CD4-positive, alpha-beta memory T cell (primary cell): ENCODE measurements at regions not wholly inside any gene's neighbourhood (a gene's known extent, or its start where the extent isn't known, plus 50 kb on each side); places are given as distances from the start of the nearest gene placed in this dataset.
"Not testable (repeated sequence)": the region's sequence is repeated elsewhere in the genome, so short reads cannot be mapped to it uniquely, and the experiment has no call there.

ENCODE experiments used
- CTCF ChIA-PET: fragments of 350-600 bp; sonication (Branson Sonifier 250); formaldehyde crosslinking; loops from one replicate; lab custom pipeline; 2021; ENCODE audit warnings: inconsistent platforms; ENCODE audit not compliant: partially characterized antibody; lab: Charles Lee
- POLR2A ChIA-PET: fragments of 350-600 bp; sonication (Branson Sonifier 250); formaldehyde crosslinking; loops from one replicate; lab custom pipeline; 2021; ENCODE audit not compliant: partially characterized antibody; lab: Charles Lee
- DNase-seq, 5 donors: peaks; one replicate each; pipeline versions ENCODE4 v3.0.0 to v3.0.0-alpha.2; 2020 to 2022; ENCODE audit warnings: mixed read lengths in 1 of 5
- H3K27ac ChIP-seq: one replicate; pipeline ENCODE4 v1.7.0; 2013; ENCODE audit warnings: low read depth, low read length
- H3K27me3 ChIP-seq: 2 replicates; pipeline ENCODE4 v1.7.0; 2013; ENCODE audit warnings: mild to moderate bottlenecking, low read length, moderate library complexity; ENCODE audit not compliant: insufficient read depth
- H3K36me3 ChIP-seq: 2 replicates; pipeline ENCODE4 v1.7.0; 2013; ENCODE audit warnings: mild to moderate bottlenecking, low read length, moderate library complexity; ENCODE audit not compliant: insufficient read depth
- H3K4me1 ChIP-seq: 2 replicates; pipeline ENCODE4 v1.7.0; 2013; ENCODE audit warnings: mild to moderate bottlenecking, low read length, moderate library complexity; ENCODE audit not compliant: insufficient read depth
- H3K4me3 ChIP-seq, 2 donors: one replicate each; pipeline ENCODE4 v1.7.0; 2013; ENCODE audit warnings: low read length in 2 of 2, mild to moderate bottlenecking in 1 of 2
- H3K9me3 ChIP-seq, 2 donors: one replicate each; pipeline ENCODE4 v1.7.0; 2013; ENCODE audit warnings: low read length in 2 of 2, control low read depth in 1 of 2; ENCODE audit not compliant: control insufficient read depth in 1 of 2
- H3K27ac Mint-ChIP-seq, 7 donors: one replicate each; pipeline ENCODE4 v1.8.0; 2020 to 2021; ENCODE audit warnings: mixed read lengths in 7 of 7, mild to moderate bottlenecking in 6 of 7, inconsistent platforms in 3 of 7, moderate library complexity in 3 of 7
- H3K27me3 Mint-ChIP-seq, 2 donors: one replicate each; pipeline ENCODE4 v1.8.0; 2020 to 2021; ENCODE audit warnings: mixed read lengths in 2 of 2
- H3K36me3 Mint-ChIP-seq, 2 donors: one replicate each; pipeline ENCODE4 v1.8.0; 2020 to 2021; ENCODE audit warnings: mixed read lengths in 2 of 2, inconsistent platforms in 1 of 2, mild to moderate bottlenecking in 1 of 2
- H3K4me1 Mint-ChIP-seq, 4 donors: one replicate each; pipeline ENCODE4 v1.8.0; 2020 to 2021; ENCODE audit warnings: mixed read lengths in 4 of 4, mild to moderate bottlenecking in 1 of 4
- H3K4me3 Mint-ChIP-seq, 8 donors: one replicate each; pipeline ENCODE4 v1.8.0; 2020 to 2021; ENCODE audit warnings: mixed read lengths in 8 of 8, mild to moderate bottlenecking in 7 of 8, moderate library complexity in 6 of 8, inconsistent platforms in 3 of 8
- H3K9me3 Mint-ChIP-seq, 8 donors: one replicate each; pipeline ENCODE4 v1.8.0; 2020 to 2021; ENCODE audit warnings: mixed read lengths in 8 of 8, mild to moderate bottlenecking in 5 of 8, inconsistent platforms in 3 of 8, moderate library complexity in 1 of 8
- intact Hi-C: fragments of 100-400 bp; cut with micrococcal nuclease; formaldehyde crosslinking; loops from one replicate; pipeline ENCODE4 v1.15.1; 2023

DNA sequence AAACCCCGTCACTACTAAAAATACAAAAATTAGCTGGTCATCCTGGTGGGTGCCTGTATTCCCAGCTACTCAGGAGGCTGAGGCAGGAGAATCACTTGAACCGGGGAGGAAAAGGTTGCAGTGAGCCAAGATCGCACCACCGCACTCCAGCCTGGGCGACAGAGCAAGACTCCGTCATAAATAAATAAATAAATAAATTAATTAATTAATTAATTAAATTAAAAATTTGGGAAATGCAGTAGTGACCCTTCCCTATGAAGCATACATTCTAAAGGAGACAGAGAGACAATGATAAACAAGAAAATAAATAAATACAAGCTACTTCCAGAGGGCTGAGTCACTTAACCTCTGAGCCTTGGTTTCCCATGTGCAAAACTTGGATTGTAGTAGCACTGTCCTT, 383.6 kb upstream of the MAF start:
- POLR2A ChIA-PET, H3K36me3 Mint-ChIP-seq, H3K27me3 ChIP-seq, H3K9me3 Mint-ChIP-seq, H3K4me3 Mint-ChIP-seq, H3K27ac Mint-ChIP-seq, DNase-seq, H3K4me1 ChIP-seq, H3K36me3 ChIP-seq, H3K27me3 Mint-ChIP-seq, CTCF ChIA-PET, H3K9me3 ChIP-seq, H3K4me3 ChIP-seq, H3K27ac ChIP-seq, intact Hi-C loops, H3K4me1 Mint-ChIP-seq: not testable (repeated sequence)

GRCh38 chr16:79982862-79983261, 382.3 kb upstream of the MAF start:
- no peaks in the 10 kb centered on the region for H3K36me3 Mint-ChIP-seq
- POLR2A ChIA-PET: no interaction called here
- no peak for DNase-seq
- Histone ChIP-seq H3K9me3 (no peaks in the 10 kb centered on the region), H3K4me3 (no peak overlapping the region), H3K4me1 (no peaks in the 10 kb centered on the region), H3K36me3 (no peaks in the 10 kb centered on the region), H3K27me3 (no peaks in the 10 kb centered on the region), H3K27ac (no peak overlapping the region)
- H3K9me3 Mint-ChIP-seq: no peaks in the 10 kb centered on the region
- no peak overlapping the region for H3K27ac Mint-ChIP-seq
- CTCF ChIA-PET: no interaction called here
- no peaks in the 10 kb centered on the region for H3K4me1 Mint-ChIP-seq
- no peak overlapping the region for H3K4me3 Mint-ChIP-seq
- H3K27me3 Mint-ChIP-seq: peaks cover 0 to 4% of the 10 kb centered on the region in 2 donors
- intact Hi-C loops: no loop called here

GRCh38 chr16:79982361-79982760, 381.8 kb upstream of the MAF start:
- peaks cover 0 to 4% of the 10 kb centered on the region in 2 donors for H3K27me3 Mint-ChIP-seq
- no peaks in the 10 kb centered on the region for H3K27me3 ChIP-seq
- no peak overlapping the region for H3K27ac Mint-ChIP-seq
- DNase-seq: no peak
- no peak overlapping the region for H3K4me3 ChIP-seq
- H3K9me3 Mint-ChIP-seq: no peaks in the 10 kb centered on the region
- ChIA-PET CTCF (no interaction called here), POLR2A (no interaction called here)
- H3K27ac ChIP-seq: no peak overlapping the region
- no peaks in the 10 kb centered on the region for H3K9me3 ChIP-seq
- no peaks in the 10 kb centered on the region for H3K4me1 Mint-ChIP-seq
- no peaks in the 10 kb centered on the region for H3K36me3 Mint-ChIP-seq
- no peaks in the 10 kb centered on the region for H3K36me3 ChIP-seq
- H3K4me1 ChIP-seq: no peaks in the 10 kb centered on the region
- intact Hi-C loops: no loop called here
- no peak overlapping the region for H3K4me3 Mint-ChIP-seq

- Mint-ChIP-seq H3K27ac (no peak overlapping the region), H3K4me3 (no peak overlapping the region), H3K4me1 (no peaks in the 10 kb centered on the region), H3K9me3 (no peaks in the 10 kb centered on the region), H3K27me3 (peaks cover 0 to 4% of the 10 kb centered on the region in 2 donors), H3K36me3 (no peaks in the 10 kb centered on the region)
- no peak for DNase-seq
- H3K4me3 ChIP-seq: no peak overlapping the region
- H3K9me3 ChIP-seq: no peaks in the 10 kb centered on the region
- intact Hi-C loops: no loop called here
- H3K27me3 ChIP-seq: no peaks in the 10 kb centered on the region
- H3K36me3 ChIP-seq: no peaks in the 10 kb centered on the region
- ChIA-PET CTCF (no interaction called here), POLR2A (no interaction called here)
- no peak overlapping the region for H3K27ac ChIP-seq
- no peaks in the 10 kb centered on the region for H3K4me1 ChIP-seq
Observed at GRCh38 chr16:79981814-79982213, 381.3 kb upstream of the MAF start.

GRCh38 chr16:79980650-79981521, 380.3 kb upstream of the MAF start:
- Histone ChIP-seq H3K9me3 (no peaks in the 10 kb centered on the region), H3K4me1 (no peaks in the 10 kb centered on the region), H3K4me3 (no peak overlapping the region), H3K27me3 (no peaks in the 10 kb centered on the region), H3K27ac (no peak overlapping the region), H3K36me3 (no peaks in the 10 kb centered on the region)
- intact Hi-C loops: no loop called here
- Mint-ChIP-seq H3K27ac (no peak overlapping the region), H3K9me3 (no peaks in the 10 kb centered on the region), H3K27me3 (peaks cover 0 to 4% of the 10 kb centered on the region in 2 donors), H3K36me3 (no peaks in the 10 kb centered on the region), H3K4me3 (no peak overlapping the region), H3K4me1 (no peaks in the 10 kb centered on the region)
- ChIA-PET POLR2A (no interaction called here), CTCF (interaction anchor here (1.1 kb wide), 1 partner anchor 11 kb away, joined by 3 read pairs; no protein-coding TSS in a partner anchor)
- no peak for DNase-seq

DNA sequence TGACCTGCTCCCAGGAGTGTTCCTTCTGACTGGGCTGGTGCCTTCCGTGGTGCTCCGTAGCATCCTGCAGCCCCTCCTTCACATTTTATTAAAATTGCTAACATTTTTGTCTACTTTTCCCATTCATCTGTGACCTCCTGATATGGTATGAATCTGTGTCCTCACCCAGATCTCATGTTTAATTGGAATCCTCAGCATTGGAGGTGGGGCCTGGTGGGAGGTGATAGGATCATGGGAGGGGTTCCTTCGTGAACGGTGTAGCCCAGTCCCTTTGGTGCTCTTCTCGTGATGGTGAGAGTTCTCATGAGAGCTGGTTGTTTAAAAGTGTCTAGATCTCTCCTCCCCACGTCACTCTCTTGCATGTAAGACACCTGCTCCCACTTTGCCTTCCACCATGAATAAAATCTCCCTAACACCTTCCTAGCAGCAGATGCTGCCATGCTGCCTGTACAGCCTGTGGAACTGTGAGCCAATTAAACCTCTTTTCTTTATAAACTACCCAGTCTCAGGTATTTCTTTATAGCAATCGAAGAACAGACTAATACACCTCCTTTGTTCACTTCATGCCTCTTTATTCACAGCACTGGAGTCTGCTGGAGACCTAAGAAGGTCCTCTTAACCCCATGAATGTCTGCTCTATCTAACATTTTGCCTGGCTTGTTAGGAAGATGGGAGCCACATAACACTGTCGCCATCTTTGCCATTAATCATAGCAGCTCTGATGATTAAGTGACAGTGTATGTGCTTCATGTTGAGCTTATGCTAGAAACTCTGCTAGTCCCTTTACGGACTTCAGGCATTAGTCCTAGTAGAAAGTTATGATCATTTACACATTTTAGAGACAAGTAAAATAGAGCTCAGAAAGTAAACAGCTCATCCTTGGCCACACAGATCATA, 377.7 kb upstream of the MAF start:
- ChIA-PET CTCF (no interaction called here), POLR2A (no interaction called here)
- Mint-ChIP-seq H3K36me3 (no peaks in the 10 kb centered on the region), H3K9me3 (no peaks in the 10 kb centered on the region), H3K27me3 (peaks cover 0 to 4% of the 10 kb centered on the region in 2 donors), H3K27ac (no peak overlapping the region), H3K4me1 (no peaks in the 10 kb centered on the region), H3K4me3 (no peak overlapping the region)
- H3K9me3 ChIP-seq: no peaks in the 10 kb centered on the region
- H3K36me3 ChIP-seq: no peaks in the 10 kb centered on the region
- intact Hi-C loops: no loop called here
- H3K27ac ChIP-seq: no peak overlapping the region
- H3K4me1 ChIP-seq: no peaks in the 10 kb centered on the region
- no peaks in the 10 kb centered on the region for H3K27me3 ChIP-seq
- H3K4me3 ChIP-seq: no peak overlapping the region
- no peak for DNase-seq

DNA sequence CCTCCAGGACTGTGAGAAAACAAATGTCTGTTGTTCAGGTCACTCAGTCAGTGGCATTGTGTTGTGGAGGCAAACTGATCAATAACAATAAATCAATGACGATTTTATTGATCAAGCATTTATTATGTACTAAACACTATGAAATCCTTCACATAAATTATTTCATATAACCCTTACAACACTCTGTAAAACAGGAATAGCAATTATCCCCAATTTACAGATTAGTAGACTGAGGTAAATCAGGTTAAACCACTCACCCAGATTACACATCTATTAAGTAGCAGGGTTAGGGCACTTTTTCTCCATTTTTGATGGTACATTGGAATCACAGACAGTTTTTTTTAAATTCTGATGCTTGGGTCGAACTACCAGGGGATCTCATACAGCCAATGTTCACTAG, 372.8 kb upstream of the MAF start:
- H3K36me3 ChIP-seq: no peaks in the 10 kb centered on the region
- Mint-ChIP-seq H3K4me3 (no peak overlapping the region), H3K9me3 (no peaks in the 10 kb centered on the region), H3K4me1 (no peaks in the 10 kb centered on the region), H3K36me3 (no peaks in the 10 kb centered on the region), H3K27ac (no peak overlapping the region), H3K27me3 (peaks cover 0 to 2% of the 10 kb centered on the region in 2 donors)
- intact Hi-C loops: no loop called here
- no peak overlapping the region for H3K27ac ChIP-seq
- DNase-seq: no peak
- H3K27me3 ChIP-seq: no peaks in the 10 kb centered on the region
- H3K4me1 ChIP-seq: no peaks in the 10 kb centered on the region
- ChIA-PET CTCF (no interaction called here), POLR2A (no interaction called here)
- H3K4me3 ChIP-seq: no peak overlapping the region
- H3K9me3 ChIP-seq: no peaks in the 10 kb centered on the region
